ENCODE measurements at regions not wholly inside any gene's neighbourhood (a gene's known extent, or its start where the extent isn't known, plus 50 kb on each side); places are given as distances from the start of the nearest gene placed in this dataset.

DNA sequence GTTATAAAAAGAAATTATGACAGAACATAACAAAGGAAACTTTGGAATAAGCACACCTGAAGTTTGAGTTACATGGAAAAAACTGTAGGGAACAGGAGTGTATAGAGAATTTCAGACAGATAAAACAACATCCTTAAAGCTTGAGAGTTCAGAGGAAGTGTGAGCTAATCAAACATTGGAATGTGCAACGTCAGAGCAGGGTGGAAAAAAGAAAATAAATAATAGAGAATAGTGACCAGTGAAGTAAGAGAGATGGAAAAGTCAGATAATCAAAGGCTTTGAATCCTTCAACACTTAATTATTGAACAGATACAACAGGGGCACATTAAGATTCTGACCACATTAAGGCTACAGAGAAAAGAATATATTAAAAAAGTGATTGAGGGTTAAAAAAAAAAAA is 128.5 kb upstream of the CDH10 start:
- TF ChIP-seq POLR2A (IDR thresholded peaks at IDR 0.05; ENCODE audit: low read length) (no peak), GATA1 (IDR thresholded peaks at IDR 0.05; ENCODE audit: low read depth, low read length) (no peak)

Measured in erythroblast (primary cell).